Stimulated activated CD8-positive, alpha-beta memory T cell treated with anti-CD3 and anti-CD28 coated beads, Interleukin-4, amount 100 ng/mL, for 4 hours (primary cell): ENCODE measurements at regions not wholly inside any gene's neighbourhood (a gene's known extent, or its start where the extent isn't known, plus 50 kb on each side); places are given as distances from the start of the nearest gene placed in this dataset.

Experiments
- DNase-seq, 2 donors: peaks; one replicate each; pipeline ENCODE4 v3.0.0-alpha.2; 2020; ENCODE audit warnings: low read depth in 2 of 2, low spot score in 1 of 2

- DNase-seq: no peak
Observed at GRCh38 chr11:8740129-8740528, 57.5 kb downstream of the RPL27A start.

- no peak for DNase-seq
Observed at GRCh38 chr11:8744423-8744822, 61.8 kb downstream of the RPL27A start.

- DNase-seq: no peak
Observed at GRCh38 chr11:8745431-8746253, 63.0 kb downstream of the RPL27A start.

GRCh38 chr11:8746331-8746974 lies 63.9 kb downstream of the RPL27A start:
- DNase-seq: no peak

DNA sequence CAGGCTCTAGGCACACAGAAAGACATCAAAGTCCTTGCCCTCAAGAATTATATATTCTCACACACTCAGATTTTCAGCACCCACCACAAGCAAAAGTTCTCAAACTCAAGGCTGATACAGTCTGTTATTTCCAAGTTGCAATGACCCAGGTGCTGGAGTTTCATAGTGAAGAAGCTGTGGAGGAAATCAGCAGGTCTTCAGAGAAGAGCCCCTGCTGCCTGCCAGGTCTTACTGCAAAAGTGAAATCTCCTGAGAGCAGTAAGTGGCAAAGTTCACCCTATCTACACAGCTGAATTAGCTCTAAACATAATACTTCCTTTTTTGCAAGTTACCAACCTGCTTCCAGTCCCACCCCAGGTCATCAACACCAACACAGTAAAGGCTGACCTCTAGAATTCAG lies 64.6 kb downstream of the RPL27A start:
- DNase-seq: no peak

GRCh38 chr11:8748317-8748716 lies 65.7 kb downstream of the RPL27A start:
- no peak for DNase-seq

DNA sequence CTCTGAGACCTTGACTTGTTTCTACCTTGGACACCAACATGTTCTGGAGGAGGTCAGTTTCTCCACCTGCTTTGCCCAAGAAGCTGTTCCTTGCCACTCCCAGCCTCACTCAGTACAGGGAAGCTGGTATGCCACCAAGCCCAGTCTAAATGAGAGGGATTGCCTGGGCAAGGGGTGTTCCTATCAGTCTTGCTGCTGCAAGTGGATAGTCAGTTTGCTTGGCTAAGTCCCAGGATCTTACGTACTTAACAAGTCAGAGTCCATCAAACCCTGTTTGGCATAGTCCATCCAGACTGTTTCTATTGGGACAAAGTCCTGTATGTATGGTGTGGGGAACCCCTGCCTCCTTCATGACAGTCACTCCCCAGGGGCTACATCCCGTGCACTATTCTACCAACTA lies 66.6 kb downstream of the RPL27A start:
- DNase-seq: no peak

GRCh38 chr11:8754241-8754640 lies 71.6 kb downstream of the RPL27A start:
- DNase-seq: no peak

DNA sequence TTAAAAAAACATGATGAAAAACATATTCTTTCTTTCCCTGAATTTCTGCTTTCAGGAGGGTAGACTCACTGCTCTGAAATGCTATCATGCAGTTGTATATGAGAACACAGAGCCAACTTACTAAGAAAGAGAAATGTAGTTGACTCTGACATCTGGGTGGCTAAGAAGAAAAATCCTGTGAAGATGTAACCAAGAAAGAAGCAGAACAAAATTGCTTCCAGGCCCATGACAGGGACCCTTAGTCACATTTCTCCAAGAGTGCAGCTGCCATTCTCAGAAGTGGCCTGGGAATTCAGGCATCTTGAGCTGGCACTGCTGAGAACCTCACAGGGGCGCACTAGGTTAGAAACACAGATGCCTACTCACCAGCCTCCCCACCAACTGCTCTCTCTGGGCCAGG lies 73.6 kb downstream of the RPL27A start:
- DNase-seq: no peak

- DNase-seq: no peak
Observed at GRCh38 chr11:8757047-8757446, 74.5 kb downstream of the RPL27A start.

GRCh38 chr11:8757533-8757932 lies 74.9 kb downstream of the RPL27A start:
- no peak for DNase-seq

DNA sequence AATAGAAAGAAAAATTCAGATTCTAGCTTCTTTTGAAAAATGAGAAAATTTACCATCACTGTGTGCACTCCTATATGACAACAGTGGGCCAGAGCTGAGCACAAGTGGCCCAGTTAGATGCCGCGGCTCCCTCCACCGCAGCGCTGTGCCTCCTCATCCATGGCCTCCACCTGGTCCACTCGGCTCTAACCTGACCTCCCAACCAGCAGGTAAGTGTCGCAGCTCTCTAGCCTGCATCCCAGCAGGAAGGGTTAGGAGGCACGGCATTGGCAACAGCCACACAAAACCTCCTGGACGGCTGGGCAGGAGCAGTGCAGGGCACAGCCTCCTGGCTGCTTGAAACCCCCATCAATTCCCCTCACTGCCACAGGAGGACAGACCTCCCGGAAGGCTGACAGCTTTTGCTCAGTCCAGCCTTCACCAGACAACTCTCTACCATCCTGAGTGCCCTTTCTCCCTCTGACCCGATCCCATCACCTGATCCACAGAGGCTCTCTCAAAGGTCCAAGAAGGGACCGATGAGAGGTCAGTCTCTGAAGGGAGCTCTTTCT lies 76.1 kb downstream of the RPL27A start:
- DNase-seq: no peak

GRCh38 chr11:8759634-8760033 lies 77.0 kb downstream of the RPL27A start:
- DNase-seq: no peak

GRCh38 chr11:8760896-8761295 lies 78.3 kb downstream of the RPL27A start:
- DNase-seq: no peak

- DNase-seq: no peak
Observed at GRCh38 chr11:8763070-8763685, 80.6 kb downstream of the RPL27A start.

DNA sequence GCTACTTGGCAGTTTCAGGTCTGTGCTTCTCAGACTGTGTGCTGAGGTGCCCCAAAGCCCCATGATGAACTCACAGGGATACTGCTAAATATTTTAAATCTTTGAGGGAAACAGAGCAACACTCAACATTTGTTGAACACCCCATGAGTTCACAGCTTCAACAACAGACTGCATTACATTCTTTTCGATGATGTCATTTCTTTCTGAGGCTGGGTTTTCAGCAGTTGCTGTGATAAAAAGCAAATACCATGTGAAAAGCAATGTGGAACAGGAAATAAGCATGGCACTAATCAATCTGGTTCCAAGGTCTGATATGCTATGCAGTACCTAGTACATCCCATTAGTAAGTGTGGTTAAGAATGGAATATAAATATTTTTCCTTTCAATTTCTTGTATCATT lies 82.7 kb downstream of the RPL27A start:
- no peak for DNase-seq

GRCh38 chr11:8766043-8766987 lies 83.7 kb downstream of the RPL27A start:
- DNase-seq: no peak

- DNase-seq: no peak
Observed at GRCh38 chr11:8766988-8767374, 84.4 kb downstream of the RPL27A start.

DNA sequence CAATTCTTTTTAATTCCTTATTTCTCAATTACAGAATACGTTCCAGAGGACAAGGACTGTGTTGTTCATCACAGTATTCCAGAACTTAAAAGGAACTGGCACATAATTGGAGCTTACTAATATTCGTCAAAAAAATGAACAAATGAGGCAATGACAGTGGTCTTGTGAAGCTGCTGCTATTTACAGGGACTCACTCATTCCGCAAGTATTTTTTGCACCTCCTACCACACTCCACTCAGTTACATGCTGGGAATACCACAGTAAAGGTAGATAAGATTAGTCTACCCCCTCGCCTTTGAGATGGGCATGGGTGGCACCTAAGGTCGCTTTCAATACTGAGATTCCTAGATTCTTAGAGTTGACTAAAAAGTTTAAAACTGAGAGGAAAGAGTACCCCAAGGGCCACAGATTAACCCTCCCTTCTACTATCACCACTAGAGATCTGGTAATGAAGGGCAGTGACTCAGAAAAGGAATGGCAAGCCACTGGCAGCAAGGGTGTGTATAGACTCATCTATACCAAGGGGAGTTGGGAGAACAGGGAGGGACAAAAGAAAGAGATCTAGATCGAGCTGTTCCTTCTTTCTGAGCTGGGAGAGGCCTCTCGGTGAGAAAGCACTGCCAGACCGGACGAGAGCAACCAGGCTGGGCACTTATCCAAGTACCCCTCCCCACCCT lies 85.0 kb downstream of the RPL27A start:
- no peak for DNase-seq

DNA sequence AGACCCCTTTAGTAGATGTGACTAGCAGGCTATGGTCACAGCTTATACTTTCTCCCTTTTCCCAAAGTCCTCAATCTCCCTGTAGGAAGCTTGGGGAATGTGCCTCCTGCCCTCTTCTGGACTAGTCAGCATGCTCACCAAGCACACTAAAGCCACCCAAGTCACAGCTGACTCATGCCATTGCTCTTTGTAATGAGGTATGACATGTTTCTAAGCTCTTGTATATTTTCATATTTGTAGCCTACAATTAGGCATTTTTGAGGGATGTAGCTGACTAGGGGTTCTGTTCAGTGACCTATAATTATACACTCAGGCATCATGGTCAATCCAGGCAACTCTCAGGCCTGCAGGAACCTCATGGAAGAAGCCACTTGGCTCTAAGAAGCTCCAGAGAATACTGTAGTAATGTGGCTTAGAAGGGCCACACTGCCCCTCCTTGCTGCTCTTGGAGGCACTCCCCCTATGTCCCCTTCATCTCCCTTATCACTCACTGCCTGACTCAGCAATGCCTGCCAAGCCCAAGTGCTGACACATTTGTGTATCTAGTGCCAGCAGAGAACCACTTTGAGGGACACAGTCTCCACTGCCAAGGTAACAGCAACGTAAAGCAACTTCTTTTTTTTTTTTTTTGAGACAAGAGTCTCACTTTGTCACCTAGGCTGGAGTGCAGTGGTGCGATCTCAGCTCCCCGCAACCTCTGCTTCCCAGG lies 86.2 kb downstream of the RPL27A start:
- no peak for DNase-seq
